ENCODE measurements at regions not wholly inside any gene's neighbourhood (a gene's known extent, or its start where the extent isn't known, plus 50 kb on each side); places are given as distances from the start of the nearest gene placed in this dataset.

- TF ChIP-seq TAF1 (IDR thresholded peaks at IDR 0.05; ENCODE audit: borderline replicate concordance, insufficient read depth, low read length) = no peak
- TF ChIP-seq FOXP2 (optimal IDR thresholded peaks at IDR 0.05; ENCODE audit: borderline replicate concordance, extremely low read depth, extremely low read length, insufficient read depth) = no peak
- TF ChIP-seq POLR2AphosphoS5 (IDR thresholded peaks at IDR 0.05; ENCODE audit: low read depth, low read length) = no peak
- TF ChIP-seq, protein P1, sequence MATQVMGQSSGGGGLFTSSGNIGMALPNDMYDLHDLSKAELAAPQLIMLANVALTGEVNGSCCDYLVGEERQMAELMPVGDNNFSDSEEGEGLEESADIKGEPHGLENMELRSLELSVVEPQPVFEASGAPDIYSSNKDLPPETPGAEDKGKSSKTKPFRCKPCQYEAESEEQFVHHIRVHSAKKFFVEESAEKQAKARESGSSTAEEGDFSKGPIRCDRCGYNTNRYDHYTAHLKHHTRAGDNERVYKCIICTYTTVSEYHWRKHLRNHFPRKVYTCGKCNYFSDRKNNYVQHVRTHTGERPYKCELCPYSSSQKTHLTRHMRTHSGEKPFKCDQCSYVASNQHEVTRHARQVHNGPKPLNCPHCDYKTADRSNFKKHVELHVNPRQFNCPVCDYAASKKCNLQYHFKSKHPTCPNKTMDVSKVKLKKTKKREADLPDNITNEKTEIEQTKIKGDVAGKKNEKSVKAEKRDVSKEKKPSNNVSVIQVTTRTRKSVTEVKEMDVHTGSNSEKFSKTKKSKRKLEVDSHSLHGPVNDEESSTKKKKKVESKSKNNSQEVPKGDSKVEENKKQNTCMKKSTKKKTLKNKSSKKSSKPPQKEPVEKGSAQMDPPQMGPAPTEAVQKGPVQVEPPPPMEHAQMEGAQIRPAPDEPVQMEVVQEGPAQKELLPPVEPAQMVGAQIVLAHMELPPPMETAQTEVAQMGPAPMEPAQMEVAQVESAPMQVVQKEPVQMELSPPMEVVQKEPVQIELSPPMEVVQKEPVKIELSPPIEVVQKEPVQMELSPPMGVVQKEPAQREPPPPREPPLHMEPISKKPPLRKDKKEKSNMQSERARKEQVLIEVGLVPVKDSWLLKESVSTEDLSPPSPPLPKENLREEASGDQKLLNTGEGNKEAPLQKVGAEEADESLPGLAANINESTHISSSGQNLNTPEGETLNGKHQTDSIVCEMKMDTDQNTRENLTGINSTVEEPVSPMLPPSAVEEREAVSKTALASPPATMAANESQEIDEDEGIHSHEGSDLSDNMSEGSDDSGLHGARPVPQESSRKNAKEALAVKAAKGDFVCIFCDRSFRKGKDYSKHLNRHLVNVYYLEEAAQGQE (IDR thresholded peaks at IDR 0.05; ENCODE audit: insufficient read depth in 1 of 2, low read depth in 2 of 2, low read length in 2 of 2) = no peak
- TF ChIP-seq SIN3A (IDR thresholded peaks at IDR 0.05; ENCODE audit: borderline replicate concordance, insufficient read depth, low read length) = no peak
These were observed 87.5 kb upstream of the NRP1 start for GRCh38 chr10:33421789-33422462.

DNA sequence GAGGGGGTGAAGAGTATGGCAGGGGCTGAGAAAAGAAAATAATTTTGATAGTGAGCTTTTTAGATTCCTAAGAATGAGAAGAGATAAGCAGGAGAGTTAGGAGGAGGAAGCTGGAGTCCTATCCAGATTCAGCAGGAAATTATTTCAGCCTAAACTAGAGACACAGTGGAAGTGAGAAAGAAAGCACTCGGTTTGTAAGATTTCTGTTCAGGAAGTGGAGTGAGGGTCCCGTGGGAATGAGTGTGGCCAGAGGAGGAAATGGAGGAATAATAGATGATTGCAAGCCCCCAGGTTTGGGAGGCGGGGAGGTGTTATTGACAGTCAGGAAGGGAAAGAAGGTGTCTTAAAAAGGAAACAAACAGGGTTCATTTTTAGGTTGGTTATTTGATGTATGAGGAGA, 84.8 kb upstream of the NRP1 start:
- TF ChIP-seq FOXP2 (optimal IDR thresholded peaks at IDR 0.05; ENCODE audit: borderline replicate concordance, extremely low read depth, extremely low read length, insufficient read depth) (no peak), SIN3A (IDR thresholded peaks at IDR 0.05; ENCODE audit: borderline replicate concordance, insufficient read depth, low read length) (no peak), TAF1 (IDR thresholded peaks at IDR 0.05; ENCODE audit: borderline replicate concordance, insufficient read depth, low read length) (no peak), POLR2AphosphoS5 (IDR thresholded peaks at IDR 0.05; ENCODE audit: low read depth, low read length) (no peak)
- TF ChIP-seq, protein P1 (IDR thresholded peaks at IDR 0.05; ENCODE audit: insufficient read depth in 1 of 2, low read depth in 2 of 2, low read length in 2 of 2) = no peak

- TF ChIP-seq, protein P1 (IDR thresholded peaks at IDR 0.05; ENCODE audit: insufficient read depth in 1 of 2, low read depth in 2 of 2, low read length in 2 of 2) = no peak
- no peak for TF ChIP-seq POLR2AphosphoS5 (IDR thresholded peaks at IDR 0.05; ENCODE audit: low read depth, low read length)
These were observed 83.8 kb upstream of the NRP1 start for GRCh38 chr10:33418301-33418700.

GRCh38 chr10:33416691-33417090, 82.2 kb upstream of the NRP1 start:
- no peak for TF ChIP-seq SIN3A (IDR thresholded peaks at IDR 0.05; ENCODE audit: borderline replicate concordance, insufficient read depth, low read length)
- TF ChIP-seq, protein P1 (IDR thresholded peaks at IDR 0.05; ENCODE audit: insufficient read depth in 1 of 2, low read depth in 2 of 2, low read length in 2 of 2) = no peak
- no peak for TF ChIP-seq TAF1 (IDR thresholded peaks at IDR 0.05; ENCODE audit: borderline replicate concordance, insufficient read depth, low read length)
- TF ChIP-seq FOXP2 (optimal IDR thresholded peaks at IDR 0.05; ENCODE audit: borderline replicate concordance, extremely low read depth, extremely low read length, insufficient read depth) = no peak
- no peak for TF ChIP-seq POLR2AphosphoS5 (IDR thresholded peaks at IDR 0.05; ENCODE audit: low read depth, low read length)

DNA sequence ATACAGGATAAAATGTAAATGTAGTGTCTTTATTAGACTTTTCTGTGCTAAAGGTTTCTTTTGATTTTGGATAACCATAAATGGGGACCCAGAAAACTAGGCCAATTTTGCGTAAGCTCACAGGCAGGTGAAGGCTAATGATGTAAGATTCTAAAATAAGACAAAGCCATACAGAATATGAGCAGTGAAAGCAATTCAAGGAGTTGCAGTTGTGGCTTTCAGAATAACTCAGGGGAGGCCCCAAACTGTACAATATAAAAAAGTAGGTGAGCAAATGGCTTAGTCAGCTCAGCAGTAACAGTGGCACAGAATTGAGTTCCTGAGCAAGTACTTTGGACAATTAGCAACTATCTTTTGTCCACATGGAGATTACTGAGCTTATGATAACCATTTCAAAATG, 81.7 kb upstream of the NRP1 start:
- TF ChIP-seq, protein P1 (IDR thresholded peaks at IDR 0.05; ENCODE audit: insufficient read depth in 1 of 2, low read depth in 2 of 2, low read length in 2 of 2) = no peak
- no peak for TF ChIP-seq TAF1 (IDR thresholded peaks at IDR 0.05; ENCODE audit: borderline replicate concordance, insufficient read depth, low read length)
- no peak for TF ChIP-seq FOXP2 (optimal IDR thresholded peaks at IDR 0.05; ENCODE audit: borderline replicate concordance, extremely low read depth, extremely low read length, insufficient read depth)
- no peak for TF ChIP-seq POLR2AphosphoS5 (IDR thresholded peaks at IDR 0.05; ENCODE audit: low read depth, low read length)
- no peak for TF ChIP-seq SIN3A (IDR thresholded peaks at IDR 0.05; ENCODE audit: borderline replicate concordance, insufficient read depth, low read length)

Data from PFSK-1 (cell line).